ENCODE measurements at regions not wholly inside any gene's neighbourhood (a gene's known extent, or its start where the extent isn't known, plus 50 kb on each side); places are given as distances from the start of the nearest gene placed in this dataset.

DNA sequence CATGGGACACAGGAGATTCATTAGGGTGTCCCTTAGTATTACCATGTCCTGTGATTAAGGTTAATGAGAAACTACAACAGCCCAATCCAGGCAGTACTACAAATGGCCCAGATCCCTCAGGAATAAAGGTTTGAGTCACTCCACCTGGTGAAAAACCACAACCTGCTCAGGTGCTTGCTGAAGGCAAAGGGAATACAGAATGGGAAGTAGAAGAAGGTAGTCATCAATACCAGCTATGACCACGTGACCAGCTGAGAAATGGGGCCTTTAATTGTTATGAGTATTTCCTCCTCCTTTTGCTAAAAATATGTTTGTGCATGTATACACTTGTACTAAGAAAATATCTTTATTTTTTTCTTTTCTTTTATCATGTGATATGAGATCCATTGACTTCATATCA is 91.1 kb upstream of the ADAMTS5 start:
- TF ChIP-seq, protein P1, sequence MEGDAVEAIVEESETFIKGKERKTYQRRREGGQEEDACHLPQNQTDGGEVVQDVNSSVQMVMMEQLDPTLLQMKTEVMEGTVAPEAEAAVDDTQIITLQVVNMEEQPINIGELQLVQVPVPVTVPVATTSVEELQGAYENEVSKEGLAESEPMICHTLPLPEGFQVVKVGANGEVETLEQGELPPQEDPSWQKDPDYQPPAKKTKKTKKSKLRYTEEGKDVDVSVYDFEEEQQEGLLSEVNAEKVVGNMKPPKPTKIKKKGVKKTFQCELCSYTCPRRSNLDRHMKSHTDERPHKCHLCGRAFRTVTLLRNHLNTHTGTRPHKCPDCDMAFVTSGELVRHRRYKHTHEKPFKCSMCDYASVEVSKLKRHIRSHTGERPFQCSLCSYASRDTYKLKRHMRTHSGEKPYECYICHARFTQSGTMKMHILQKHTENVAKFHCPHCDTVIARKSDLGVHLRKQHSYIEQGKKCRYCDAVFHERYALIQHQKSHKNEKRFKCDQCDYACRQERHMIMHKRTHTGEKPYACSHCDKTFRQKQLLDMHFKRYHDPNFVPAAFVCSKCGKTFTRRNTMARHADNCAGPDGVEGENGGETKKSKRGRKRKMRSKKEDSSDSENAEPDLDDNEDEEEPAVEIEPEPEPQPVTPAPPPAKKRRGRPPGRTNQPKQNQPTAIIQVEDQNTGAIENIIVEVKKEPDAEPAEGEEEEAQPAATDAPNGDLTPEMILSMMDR (IDR thresholded peaks at IDR 0.05) = no peak
- no peak for TF ChIP-seq POLR2A (IDR thresholded peaks at IDR 0.05)
